ENCODE measurements at regions not wholly inside any gene's neighbourhood (a gene's known extent, or its start where the extent isn't known, plus 50 kb on each side); places are given as distances from the start of the nearest gene placed in this dataset.

GRCh38 chr2:188919824-188920223 lies 54.3 kb upstream of the COL3A1 start:
- TF ChIP-seq EZH2phosphoT487 (conservative IDR thresholded peaks at IDR 0.05; ENCODE audit: low read length) (no peak), CTCF (IDR thresholded peaks at IDR 0.05; ENCODE audit: insufficient read depth, low read length, poor library complexity, severe bottlenecking) (no peak)
- Histone ChIP-seq H2AFZ (ENCODE audit: low read depth, low read length, severe bottlenecking) (no peak overlapping the region), H3K9ac (ENCODE audit: low read length) (no peak overlapping the region), H4K20me1 (ENCODE audit: low read depth, low read length) (no peaks in the 10 kb centered on the region), H3K27ac (ENCODE audit: low read depth, low read length) (no peak overlapping the region), H3K36me3 (ENCODE audit: low read length) (no peaks in the 10 kb centered on the region), H3F3A (ENCODE audit: insufficient read depth) (no peaks in the 10 kb centered on the region), H3K4me3 (ENCODE audit: insufficient read depth, low read length, poor library complexity, severe bottlenecking) (no peak overlapping the region), H3K4me2 (ENCODE audit: low read depth, low read length, poor library complexity, severe bottlenecking) (no peak overlapping the region), H3K79me2 (ENCODE audit: insufficient read depth, low read length) (no peaks in the 10 kb centered on the region), H3K27me3 (ENCODE audit: low read length) (no peaks in the 10 kb centered on the region), H3K9me2 (replicated peaks; ENCODE audit: insufficient read depth, low read length) (no peaks in the 10 kb centered on the region), H3K9me3 (ENCODE audit: insufficient read depth, low read length) (no peaks in the 10 kb centered on the region)

- Histone ChIP-seq H2AFZ (ENCODE audit: low read depth, low read length, severe bottlenecking) (no peak overlapping the region), H3K36me3 (ENCODE audit: low read length) (no peaks in the 10 kb centered on the region), H3K9me3 (ENCODE audit: insufficient read depth, low read length) (no peaks in the 10 kb centered on the region), H3K4me2 (ENCODE audit: low read depth, low read length, poor library complexity, severe bottlenecking) (no peak overlapping the region), H3K9me2 (replicated peaks; ENCODE audit: insufficient read depth, low read length) (no peaks in the 10 kb centered on the region), H3K27me3 (ENCODE audit: low read length) (no peaks in the 10 kb centered on the region), H3K9ac (ENCODE audit: low read length) (no peak overlapping the region), H3K4me3 (ENCODE audit: insufficient read depth, low read length, poor library complexity, severe bottlenecking) (no peak overlapping the region), H3K27ac (ENCODE audit: low read depth, low read length) (no peak overlapping the region), H3K79me2 (ENCODE audit: insufficient read depth, low read length) (no peaks in the 10 kb centered on the region), H3F3A (ENCODE audit: insufficient read depth) (no peaks in the 10 kb centered on the region), H4K20me1 (ENCODE audit: low read depth, low read length) (no peaks in the 10 kb centered on the region)
- TF ChIP-seq EZH2phosphoT487 (conservative IDR thresholded peaks at IDR 0.05; ENCODE audit: low read length) (no peak), CTCF (IDR thresholded peaks at IDR 0.05; ENCODE audit: insufficient read depth, low read length, poor library complexity, severe bottlenecking) (no peak)
Observed at GRCh38 chr2:188922191-188922590, 52.0 kb upstream of the COL3A1 start.

Measured in SU-DHL-6 (cell line).